K562 (cell line): ENCODE measurements at regions not wholly inside any gene's neighbourhood (a gene's known extent, or its start where the extent isn't known, plus 50 kb on each side); places are given as distances from the start of the nearest gene placed in this dataset.

Source experiments
- ATAC-seq: fragments of 200-7000 bp; cut with Tn5 transposase; 3 replicates; pipeline ENCODE4 v1.9.1; 2020; ENCODE audit warnings: moderate library complexity
- BruUV-seq: library from RNA; stranded (reverse); fragments of 400-500 nt; replicated peaks from 2 replicates; lab custom pipeline; 2021; lab: Mats Ljungman, UMichigan
- CTCF ChIA-PET: fragments of 300-600 bp; formaldehyde crosslinking; extraction: SDS; loops from one replicate; lab custom pipeline; 2021; ENCODE audit warnings: low intra/inter-chr PET ratio; lab: Yijun Ruan, JAX
- POLR2A ChIA-PET: fragments of 300-600, 350-650 bp; sonication (Branson Sonifier 250); formaldehyde crosslinking; extraction: SDS; loops from one replicate; lab custom pipeline; 2021; ENCODE audit warnings: antibody characterized with exemption, inconsistent platforms; lab: Yijun Ruan, JAX
- DNase-seq, 4 experiments: peaks; one replicate each; pipeline versions ENCODE4 v3.0.0 to v3.0.0-alpha.2; 2011 to 2018; ENCODE audit warnings: low spot score in 3 of 4, mixed read lengths in 3 of 4; ENCODE audit errors: extremely low read depth in 1 of 4
- FAIRE-seq: peaks from 2 replicates; lab custom pipeline; 2011; peaks lifted over from hg19 to GRCh38; lab: Jason Lieb, UNC
- H2AFZ ChIP-seq: 2 replicates; pipeline ENCODE4 v1.6.0; 2011; ENCODE audit warnings: low read depth, low read length, control low read depth, inconsistent platforms
- H3K27ac ChIP-seq: fragments of 200-600 bp; 3 replicates; pipeline ENCODE4 v1.8.0; 2011; ENCODE audit warnings: low read depth, mild to moderate bottlenecking, control low read depth, inconsistent platforms, low read length, moderate library complexity, mixed read lengths; ENCODE audit errors: extremely low read depth
- H3K27me3 ChIP-seq, 2 experiments: fragments of 300-600 bp in 1 of 2; 2 replicates in 1 of 2; 3 replicates in 1 of 2; pipeline versions ENCODE4 v1.6.0 to v1.8.0; 2011; ENCODE audit warnings: inconsistent platforms in 2 of 2, low read length in 2 of 2, mild to moderate bottlenecking in 1 of 2, mixed read lengths in 1 of 2, moderate library complexity in 1 of 2; ENCODE audit not compliant: control insufficient read depth in 2 of 2, insufficient read depth in 2 of 2
- H3K36me3 ChIP-seq: fragments of 300-600 bp; 3 replicates; pipeline ENCODE4 v1.8.0; 2011; ENCODE audit warnings: mild to moderate bottlenecking, low read length, inconsistent platforms; ENCODE audit not compliant: control insufficient read depth, insufficient read depth
- H3K4me1 ChIP-seq, 2 experiments: fragments of 200-600 bp in 1 of 2; replicated peaks in 1 of 2; 2 replicates in 1 of 2; 3 replicates in 1 of 2; pipeline versions ENCODE4 v1.5.1 to v1.8.0; 2011; ENCODE audit warnings: inconsistent platforms in 2 of 2, low read length in 2 of 2, mild to moderate bottlenecking in 1 of 2, mixed read lengths in 1 of 2, moderate library complexity in 1 of 2; ENCODE audit not compliant: control insufficient read depth in 2 of 2, insufficient read depth in 2 of 2
- H3K4me2 ChIP-seq: 2 replicates; pipeline ENCODE4 v1.6.1; 2011; ENCODE audit warnings: low read length, control low read depth, inconsistent platforms, mixed read lengths; ENCODE audit not compliant: insufficient read depth
- H3K4me3 ChIP-seq: fragments of 200-600 bp; sonication (generic), shearing (Covaris generic); 2 replicates; pipeline ENCODE4 v1.5.1; 2016; ENCODE audit warnings: control low read depth, inconsistent platforms
- H3K79me2 ChIP-seq: fragments of 200-600 bp; 3 replicates; pipeline ENCODE4 v1.8.0; 2011; ENCODE audit warnings: low read length, inconsistent platforms; ENCODE audit not compliant: control insufficient read depth, insufficient read depth
- H3K9ac ChIP-seq, 2 experiments: 2 replicates each; pipeline versions ENCODE4 v1.6.0 to v1.6.1; 2011; ENCODE audit warnings: low read depth in 2 of 2, low read length in 2 of 2, control low read depth in 1 of 2, inconsistent platforms in 1 of 2, mild to moderate bottlenecking in 1 of 2, mixed read lengths in 1 of 2; ENCODE audit not compliant: insufficient read depth in 1 of 2
- H3K9me1 ChIP-seq: one replicate; pipeline ENCODE4 v1.6.0; 2011; ENCODE audit warnings: inconsistent platforms, mild to moderate bottlenecking, low read length, moderate library complexity; ENCODE audit not compliant: control insufficient read depth, insufficient read depth
- H3K9me3 ChIP-seq: replicated peaks from 2 replicates; pipeline ENCODE4 v1.5.1; 2011; ENCODE audit warnings: low read depth, low read length, inconsistent platforms; ENCODE audit not compliant: control insufficient read depth, insufficient read depth
- H4K20me1 ChIP-seq: replicated peaks from 2 replicates; pipeline ENCODE4 v1.6.1; 2011; ENCODE audit warnings: low read length, inconsistent platforms, mixed read lengths; ENCODE audit not compliant: control insufficient read depth, insufficient read depth
- EP300 ChIP-seq: IDR thresholded peaks from 2 replicates; pipeline ENCODE4 v1.6.1; 2012; ENCODE audit warnings: low read length, improper control_type of control experiment
- HEY1 ChIP-seq: fragments of 250-450 bp; sonication (Bioruptor Pico); IDR thresholded peaks from 2 replicates; pipeline ENCODE4 v1.5.0; 2020; ENCODE audit warnings: mild to moderate bottlenecking, moderate library complexity, borderline replicate concordance
- JUNB ChIP-seq: fragments of 450-650 bp; formaldehyde crosslinking; conservative IDR thresholded peaks from 2 replicates; pipeline ENCODE4 v1.4.0; 2020; ENCODE audit warnings: mild to moderate bottlenecking
- KDM4B ChIP-seq, 2 experiments: fragments of 450-650 bp in 1 of 2; sonication (generic) in 1 of 2; IDR thresholded peaks; 2 replicates each; pipeline ENCODE4 v1.6.1; 2016 to 2017; ENCODE audit warnings: borderline replicate concordance in 2 of 2, antibody characterized with exemption in 1 of 2, low read depth in 1 of 2, mild to moderate bottlenecking in 1 of 2
- MAFG ChIP-seq: fragments of 450-650 bp; conservative IDR thresholded peaks from 2 replicates; pipeline ENCODE4 v1.6.1; 2016; ENCODE audit warnings: missing genetic modification characterization, missing compliant biosample characterization
- MBD2 ChIP-seq: sonication (generic); IDR thresholded peaks from 2 replicates; pipeline ENCODE4 v1.6.1; 2016; ENCODE audit warnings: low read depth, borderline replicate concordance
- SETDB1 ChIP-seq: IDR thresholded peaks from one replicate; pipeline ENCODE4 v1.6.1; 2012; ENCODE audit warnings: low read length, control low read depth, inconsistent platforms
- SREBF2 ChIP-seq: sonication (generic); formaldehyde crosslinking; IDR thresholded peaks from 2 replicates; pipeline ENCODE4 v1.4.0; 2020; ENCODE audit warnings: mild to moderate bottlenecking, missing genetic modification reagents
- ZBTB1 ChIP-seq: sonication (generic); formaldehyde crosslinking; IDR thresholded peaks from 2 replicates; pipeline ENCODE4 v1.8.1; 2023; ENCODE audit warnings: missing genetic modification reagents, low read depth, mild to moderate bottlenecking, borderline replicate concordance
- ZFPM2 ChIP-seq: fragments of 250-450 bp; sonication (Bioruptor Pico); IDR thresholded peaks from 2 replicates; pipeline ENCODE4 v1.5.1; 2022; ENCODE audit warnings: mild to moderate bottlenecking
- ZNF133 ChIP-seq: fragments of 250-450 bp; sonication (Bioruptor Pico); IDR thresholded peaks from 2 replicates; pipeline ENCODE4 v1.4.0; 2020; ENCODE audit warnings: mild to moderate bottlenecking
- ZNF589 ChIP-seq: fragments of 200-800 bp; sonication (Bioruptor generic); IDR thresholded peaks from 2 replicates; pipeline ENCODE4 v1.6.1; 2016; ENCODE audit warnings: low read depth, missing genetic modification characterization, missing compliant biosample characterization
- WGBS: fragments of 100-300 bp; shearing (Covaris generic); methylation state at CpG from one replicate; pipeline ENCODE4 v1.1.6; 2016; ENCODE audit warnings: low coverage, mixed read lengths; ENCODE audit not compliant: insufficient coverage; ENCODE audit errors: missing lambda C conversion rate; 5-methylcytosine and 5-hydroxymethylcytosine counted together
- in situ Hi-C: fragments of 300-500 bp; cut with MboI; formaldehyde crosslinking; loops from 4 replicates; pipeline ENCODE4 v1.15.0; 2018; ENCODE audit warnings: inconsistent platforms, mixed read lengths
- intact Hi-C: fragments of 100-400 bp; cut with micrococcal nuclease; formaldehyde crosslinking; loops from 2 replicates; pipeline ENCODE4 v1.14.2; 2022
- TF ChIP-seq, protein P1 (sequence below): fragments of 200-800 bp; sonication (Bioruptor generic); IDR thresholded peaks from 2 replicates; pipeline ENCODE4 v1.6.1; 2017; ENCODE audit warnings: missing genetic modification characterization, missing compliant biosample characterization
- TF ChIP-seq, protein P2 (sequence below): fragments of 450-650 bp; IDR thresholded peaks from 2 replicates; pipeline ENCODE4 v1.7.1; 2018; ENCODE audit warnings: mild to moderate bottlenecking, low read depth; ENCODE audit not compliant: partially characterized antibody
- TF ChIP-seq, protein P3 (sequence below), 2 experiments: IDR thresholded peaks; 2 replicates each; pipeline ENCODE4 v1.6.1; 2011; ENCODE audit warnings: borderline replicate concordance in 1 of 2, control low read depth in 1 of 2, low read depth in 1 of 2, low read length in 1 of 2, mild to moderate bottlenecking in 1 of 2, mixed read lengths in 1 of 2, moderate library complexity in 1 of 2; ENCODE audit not compliant: insufficient read depth in 1 of 2, insufficient read length in 1 of 2, poor library complexity in 1 of 2, severe bottlenecking in 1 of 2; ENCODE audit errors: extremely low read depth in 1 of 2

DNA sequence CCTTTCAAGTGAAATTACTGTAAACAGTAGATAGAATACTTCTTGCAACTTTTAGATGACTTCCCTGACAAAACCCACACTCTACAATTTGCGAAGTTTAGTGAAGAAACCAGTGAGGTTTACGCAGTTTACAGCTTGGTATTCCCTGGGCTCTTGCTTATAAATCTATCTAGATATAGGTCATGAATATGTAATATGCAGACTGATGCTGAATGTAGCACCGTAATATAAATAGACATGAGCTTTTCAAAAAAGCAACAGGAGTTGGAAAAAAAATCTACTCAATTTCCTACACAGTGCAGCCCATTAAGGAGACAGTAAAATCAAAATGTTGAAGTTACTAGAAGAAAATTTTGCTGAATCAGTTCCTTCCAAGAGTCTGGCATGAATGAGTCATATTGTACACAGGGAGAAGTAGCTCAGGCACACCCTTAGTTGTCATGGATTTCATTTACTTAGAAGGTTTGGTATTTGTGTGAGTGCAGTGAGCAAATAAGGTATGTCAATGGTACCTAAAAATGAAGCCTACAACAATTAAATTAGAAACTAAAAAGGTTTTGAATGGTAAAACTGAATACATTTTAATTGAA is 67.7 kb upstream of the NEUROD6 start (continued):
- TF ChIP-seq ZNF589 (CRISPR knock-in tag) (no peak), SETDB1 (no peak)

DNA sequence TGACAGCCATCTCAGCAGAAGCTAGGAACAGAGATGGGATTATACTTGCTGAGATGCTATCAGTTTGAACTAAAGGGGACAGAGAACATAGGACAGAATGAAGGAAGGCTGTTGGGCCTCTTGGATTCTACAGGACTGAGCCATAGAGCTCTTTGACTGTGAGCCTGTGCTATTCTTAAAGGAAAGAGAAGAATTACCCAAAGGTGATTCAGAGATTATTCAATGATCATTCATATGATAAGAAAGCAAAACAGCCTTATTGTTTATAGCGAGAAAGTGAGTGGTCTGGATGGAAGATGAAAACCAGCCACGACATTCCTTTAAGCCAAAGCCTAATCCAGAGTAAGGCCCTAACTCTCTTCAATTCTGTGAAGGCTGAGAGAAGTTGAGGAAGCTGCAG is 69.7 kb upstream of the NEUROD6 start:
- Histone ChIP-seq H3K27me3 (no peaks in the 10 kb centered on the region), H3K9me1 (no peaks in the 10 kb centered on the region), H3K4me3 (no peak overlapping the region), H3K79me2 (no peaks in the 10 kb centered on the region), H4K20me1 (no peaks in the 10 kb centered on the region), H3K27ac (no peak overlapping the region), H3K4me2 (no peak overlapping the region), H2AFZ (no peak overlapping the region), H3K9ac (no peak overlapping the region), H3K9me3 (no peaks in the 10 kb centered on the region), H3K36me3 (no peaks in the 10 kb centered on the region), H3K4me1 (no peaks in the 10 kb centered on the region)
- no peak for FAIRE-seq
- POLR2A ChIA-PET = no interaction called here
- 0% methylated on average over 2 of the region's 2 CpGs for WGBS
- CTCF ChIA-PET = no interaction called here
- ATAC-seq = no peak
- BruUV-seq = no TSS peak
- DNase-seq = no peak
- intact Hi-C loops = no loop called here
- TF ChIP-seq, protein P1, sequence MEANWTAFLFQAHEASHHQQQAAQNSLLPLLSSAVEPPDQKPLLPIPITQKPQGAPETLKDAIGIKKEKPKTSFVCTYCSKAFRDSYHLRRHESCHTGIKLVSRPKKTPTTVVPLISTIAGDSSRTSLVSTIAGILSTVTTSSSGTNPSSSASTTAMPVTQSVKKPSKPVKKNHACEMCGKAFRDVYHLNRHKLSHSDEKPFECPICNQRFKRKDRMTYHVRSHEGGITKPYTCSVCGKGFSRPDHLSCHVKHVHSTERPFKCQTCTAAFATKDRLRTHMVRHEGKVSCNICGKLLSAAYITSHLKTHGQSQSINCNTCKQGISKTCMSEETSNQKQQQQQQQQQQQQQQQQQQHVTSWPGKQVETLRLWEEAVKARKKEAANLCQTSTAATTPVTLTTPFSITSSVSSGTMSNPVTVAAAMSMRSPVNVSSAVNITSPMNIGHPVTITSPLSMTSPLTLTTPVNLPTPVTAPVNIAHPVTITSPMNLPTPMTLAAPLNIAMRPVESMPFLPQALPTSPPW (CRISPR knock-in tag) = no peak
- TF ChIP-seq, protein P2, sequence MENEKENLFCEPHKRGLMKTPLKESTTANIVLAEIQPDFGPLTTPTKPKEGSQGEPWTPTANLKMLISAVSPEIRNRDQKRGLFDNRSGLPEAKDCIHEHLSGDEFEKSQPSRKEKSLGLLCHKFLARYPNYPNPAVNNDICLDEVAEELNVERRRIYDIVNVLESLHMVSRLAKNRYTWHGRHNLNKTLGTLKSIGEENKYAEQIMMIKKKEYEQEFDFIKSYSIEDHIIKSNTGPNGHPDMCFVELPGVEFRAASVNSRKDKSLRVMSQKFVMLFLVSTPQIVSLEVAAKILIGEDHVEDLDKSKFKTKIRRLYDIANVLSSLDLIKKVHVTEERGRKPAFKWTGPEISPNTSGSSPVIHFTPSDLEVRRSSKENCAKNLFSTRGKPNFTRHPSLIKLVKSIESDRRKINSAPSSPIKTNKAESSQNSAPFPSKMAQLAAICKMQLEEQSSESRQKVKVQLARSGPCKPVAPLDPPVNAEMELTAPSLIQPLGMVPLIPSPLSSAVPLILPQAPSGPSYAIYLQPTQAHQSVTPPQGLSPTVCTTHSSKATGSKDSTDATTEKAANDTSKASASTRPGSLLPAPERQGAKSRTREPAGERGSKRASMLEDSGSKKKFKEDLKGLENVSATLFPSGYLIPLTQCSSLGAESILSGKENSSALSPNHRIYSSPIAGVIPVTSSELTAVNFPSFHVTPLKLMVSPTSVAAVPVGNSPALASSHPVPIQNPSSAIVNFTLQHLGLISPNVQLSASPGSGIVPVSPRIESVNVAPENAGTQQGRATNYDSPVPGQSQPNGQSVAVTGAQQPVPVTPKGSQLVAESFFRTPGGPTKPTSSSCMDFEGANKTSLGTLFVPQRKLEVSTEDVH = no peak
- TF ChIP-seq ZFPM2 = no peak
- TF ChIP-seq MBD2 = no peak
- TF ChIP-seq KDM4B (IDR thresholded peaks at IDR 0.05; ENCODE audit: borderline replicate concordance in 2 of 2, low read depth in 1 of 2) = no peak
- TF ChIP-seq JUNB (CRISPR knock-in tag) = no peak
- TF ChIP-seq ZBTB1 (CRISPR knock-in tag) = no peak
- TF ChIP-seq, protein P3, sequence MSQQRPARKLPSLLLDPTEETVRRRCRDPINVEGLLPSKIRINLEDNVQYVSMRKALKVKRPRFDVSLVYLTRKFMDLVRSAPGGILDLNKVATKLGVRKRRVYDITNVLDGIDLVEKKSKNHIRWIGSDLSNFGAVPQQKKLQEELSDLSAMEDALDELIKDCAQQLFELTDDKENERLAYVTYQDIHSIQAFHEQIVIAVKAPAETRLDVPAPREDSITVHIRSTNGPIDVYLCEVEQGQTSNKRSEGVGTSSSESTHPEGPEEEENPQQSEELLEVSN (IDR thresholded peaks at IDR 0.05; ENCODE audit: borderline replicate concordance in 1 of 2, extremely low read depth in 1 of 2, insufficient read depth in 1 of 2, insufficient read length in 1 of 2, low read depth in 1 of 2, low read length in 1 of 2, poor library complexity in 1 of 2, severe bottlenecking in 1 of 2) = no peak
- TF ChIP-seq SREBF2 (CRISPR knock-in tag) = no peak
- TF ChIP-seq ZNF133 (CRISPR knock-in tag) = no peak
- TF ChIP-seq MAFG (tag) = no peak
- TF ChIP-seq HEY1 (CRISPR knock-in tag) = no peak
- no peak for TF ChIP-seq EP300
- in situ Hi-C loops = no loop called here
